NCI-H2081 (cell line): ENCODE measurements at regions not wholly inside any gene's neighbourhood (a gene's known extent, or its start where the extent isn't known, plus 50 kb on each side); places are given as distances from the start of the nearest gene placed in this dataset.
"Not testable (repeated sequence)": the region's sequence is repeated elsewhere in the genome, so short reads cannot be mapped to it uniquely, and the experiment has no call there.

Experiments used
- DNase-seq, 2 experiments: peaks; one replicate each; lab custom pipeline; 2025; lab: John Stamatoyannopoulos, UW

- no peak for DNase-seq
Observed at GRCh38 chr4:54574500-54574899, 83.3 kb upstream of the KIT start.

GRCh38 chr4:54575919-54576318, 81.8 kb upstream of the KIT start:
- no peak for DNase-seq

GRCh38 chr4:54581807-54582206, 76.0 kb upstream of the KIT start:
- peak in 1 of 2 experiments; percentile 13 for DNase-seq

- DNase-seq, result no peak
Observed at GRCh38 chr4:54585321-54586000, 72.3 kb upstream of the KIT start.

- DNase-seq, result no peak
Observed at GRCh38 chr4:54586320-54586955, 71.3 kb upstream of the KIT start.

GRCh38 chr4:54587107-54587891, 70.5 kb upstream of the KIT start:
- DNase-seq, result no peak

GRCh38 chr4:54588404-54588803, 69.4 kb upstream of the KIT start:
- no peak for DNase-seq

GRCh38 chr4:54589586-54589985, 68.2 kb upstream of the KIT start:
- no peak for DNase-seq

GRCh38 chr4:54593795-54594322, 63.9 kb upstream of the KIT start:
- DNase-seq, result no peak

- DNase-seq, result no peak
Observed at GRCh38 chr4:54596201-54596600, 61.6 kb upstream of the KIT start.

- DNase-seq, result not testable (repeated sequence)
Observed at GRCh38 chr4:54597678-54598077, 60.1 kb upstream of the KIT start.

GRCh38 chr4:54602175-54602574, 55.6 kb upstream of the KIT start:
- DNase-seq, result not testable (repeated sequence)

- no peak for DNase-seq
Observed at GRCh38 chr4:54607067-54607466, 50.7 kb upstream of the KIT start.

GRCh38 chr4:54607521-54607920, 50.2 kb upstream of the KIT start:
- no peak for DNase-seq
